ENCODE measurements at regions not wholly inside any gene's neighbourhood (a gene's known extent, or its start where the extent isn't known, plus 50 kb on each side); places are given as distances from the start of the nearest gene placed in this dataset.

DNA sequence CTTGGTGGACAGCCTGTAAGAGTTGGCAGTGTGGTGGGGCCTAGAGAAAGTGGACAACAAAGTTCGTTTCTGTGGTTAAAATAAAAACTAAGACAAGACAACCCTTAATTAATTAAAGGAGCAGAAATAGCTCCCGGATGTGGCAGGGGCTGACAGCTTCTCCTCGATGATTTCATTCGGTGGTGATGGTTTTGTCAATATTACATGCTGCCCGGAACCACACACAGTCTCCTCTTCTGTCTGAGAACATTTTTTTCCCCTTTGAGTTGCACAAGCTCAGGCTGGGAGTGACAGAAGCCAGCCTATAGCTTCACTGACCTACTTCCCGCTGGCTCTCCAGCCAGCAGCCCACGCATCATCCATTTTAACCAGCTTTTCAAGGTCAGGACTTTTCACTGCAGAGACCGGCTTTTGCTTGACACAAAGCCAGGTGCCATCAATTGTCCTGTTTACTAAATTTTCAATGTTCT is 378.8 kb downstream of the SLC4A3 start:
- no peak overlapping the region; a peak in 1 of 7 replicates for H3K27ac Mint-ChIP-seq
- no peak overlapping the region for H4K91ac ChIP-seq (ENCODE audit: insufficient read length, low read depth, low read length)
- no CpG with 5 or more reads among the region's 8 CpGs for WGBS (ENCODE audit: extremely low coverage, insufficient read length, low lambda C conversion rate)

More for the DNA sequence above, 378.8 kb downstream of the SLC4A3 start:
- H3K9me3 ChIP-seq (ENCODE audit: control insufficient read depth, low read depth, low read length) = no peaks in the 10 kb centered on the region
- no peak overlapping the region for H2BK12ac ChIP-seq (ENCODE audit: insufficient read length, low read depth, low read length)
- H3K79me1 ChIP-seq (ENCODE audit: insufficient read depth, low read depth, low read length, poor library complexity, severe bottlenecking) = no peaks in the 10 kb centered on the region
- H2BK5ac ChIP-seq (ENCODE audit: insufficient read length, low read length) = no peak overlapping the region
- H2AK5ac ChIP-seq (ENCODE audit: insufficient read length, low read length) = no peak overlapping the region
- no peak overlapping the region for H3K56ac ChIP-seq (ENCODE audit: insufficient read length, low read depth, low read length)
- no peak overlapping the region for H3K9ac ChIP-seq (ENCODE audit: extremely low read depth, insufficient read length, low read length)
- H2BK15ac ChIP-seq (ENCODE audit: low read depth, low read length) = no peak overlapping the region
- H2BK20ac ChIP-seq (ENCODE audit: low read depth, low read length, poor library complexity, severe bottlenecking) = no peak overlapping the region
- no peak overlapping the region for H2BK120ac ChIP-seq (ENCODE audit: low read depth, low read length, poor library complexity, severe bottlenecking)
- no peaks in the 10 kb centered on the region; the same call in 1 of the 2 replicates for H3K79me2 ChIP-seq (ENCODE audit: insufficient read depth, low read length)
- Mint-ChIP-seq H3K4me1 (peaks cover 0 to 3% of the 10 kb centered on the region in 2 experiments; a peak in 1 of 4 replicates), H3K27me3 (ENCODE audit: low read depth) (no peaks in the 10 kb centered on the region), H3K9me3 (no peaks in the 10 kb centered on the region), H3K36me3 (ENCODE audit: insufficient read depth in 1 of 3, low read depth in 3 of 3) (no peaks in the 10 kb centered on the region), H3K4me3 (no peak overlapping the region)
- no peak overlapping the region for H3K14ac ChIP-seq (ENCODE audit: insufficient read depth, low read length)
- no peak overlapping the region for H2AFZ ChIP-seq (ENCODE audit: low read length)
- no peak overlapping the region for H4K8ac ChIP-seq (replicated peaks; ENCODE audit: insufficient read length, low read depth, low read length)
- H3K18ac ChIP-seq (ENCODE audit: insufficient read length, low read depth, low read length) = no peak overlapping the region
- no peak for DNase-seq
- H4K20me1 ChIP-seq (ENCODE audit: control insufficient read depth, insufficient read depth, insufficient read length) = no peaks in the 10 kb centered on the region
- H3K27me3 ChIP-seq (ENCODE audit: insufficient read depth, low read length) = no peaks in the 10 kb centered on the region
- H3K27ac ChIP-seq (ENCODE audit: insufficient read length, low read depth, low read length) = no peak overlapping the region
- H3K23me2 ChIP-seq (ENCODE audit: insufficient read length, low read depth, low read length, poor library complexity, severe bottlenecking) = no peaks in the 10 kb centered on the region
- no peak overlapping the region for H3T11ph ChIP-seq (ENCODE audit: low read length)
- H4K5ac ChIP-seq (ENCODE audit: insufficient read length, low read depth, low read length) = no peak overlapping the region
- TF ChIP-seq, protein P1, sequence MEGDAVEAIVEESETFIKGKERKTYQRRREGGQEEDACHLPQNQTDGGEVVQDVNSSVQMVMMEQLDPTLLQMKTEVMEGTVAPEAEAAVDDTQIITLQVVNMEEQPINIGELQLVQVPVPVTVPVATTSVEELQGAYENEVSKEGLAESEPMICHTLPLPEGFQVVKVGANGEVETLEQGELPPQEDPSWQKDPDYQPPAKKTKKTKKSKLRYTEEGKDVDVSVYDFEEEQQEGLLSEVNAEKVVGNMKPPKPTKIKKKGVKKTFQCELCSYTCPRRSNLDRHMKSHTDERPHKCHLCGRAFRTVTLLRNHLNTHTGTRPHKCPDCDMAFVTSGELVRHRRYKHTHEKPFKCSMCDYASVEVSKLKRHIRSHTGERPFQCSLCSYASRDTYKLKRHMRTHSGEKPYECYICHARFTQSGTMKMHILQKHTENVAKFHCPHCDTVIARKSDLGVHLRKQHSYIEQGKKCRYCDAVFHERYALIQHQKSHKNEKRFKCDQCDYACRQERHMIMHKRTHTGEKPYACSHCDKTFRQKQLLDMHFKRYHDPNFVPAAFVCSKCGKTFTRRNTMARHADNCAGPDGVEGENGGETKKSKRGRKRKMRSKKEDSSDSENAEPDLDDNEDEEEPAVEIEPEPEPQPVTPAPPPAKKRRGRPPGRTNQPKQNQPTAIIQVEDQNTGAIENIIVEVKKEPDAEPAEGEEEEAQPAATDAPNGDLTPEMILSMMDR (conservative IDR thresholded peaks at IDR 0.05) = no peak
- H3K4me1 ChIP-seq (ENCODE audit: insufficient read depth, low read length) = no peaks in the 10 kb centered on the region
- no peak overlapping the region for H3K4ac ChIP-seq (ENCODE audit: low read depth, low read length)
- H3K23ac ChIP-seq (ENCODE audit: insufficient read length, low read depth, low read length) = no peak overlapping the region
- no peak overlapping the region for H3K4me2 ChIP-seq (ENCODE audit: insufficient read depth, insufficient read length, low read length)
